K562 (cell line): ENCODE measurements at regions not wholly inside any gene's neighbourhood (a gene's known extent, or its start where the extent isn't known, plus 50 kb on each side); places are given as distances from the start of the nearest gene placed in this dataset.
A peak's percentile ranks its signal among the peaks of the same experiment; 100 is the strongest.

ENCODE experiments used
- BRD9 ChIP-seq: fragments of 450-650 bp; IDR thresholded peaks from 2 replicates; pipeline ENCODE4 v1.6.1; 2018; ENCODE audit warnings: low read depth; ENCODE audit not compliant: partially characterized antibody
- CAMTA2 ChIP-seq: fragments of 250-450 bp; sonication (Bioruptor Pico); conservative IDR thresholded peaks from 2 replicates; pipeline ENCODE4 v1.5.1; 2022
- CBX2 ChIP-seq: fragments of 200-600 bp; sonication (generic); IDR thresholded peaks from one replicate; pipeline ENCODE4 v1.6.1; 2012; ENCODE audit warnings: mild to moderate bottlenecking, low read length, inconsistent platforms; ENCODE audit not compliant: insufficient read depth, poor library complexity, severe bottlenecking
- DACH1 ChIP-seq: fragments of 450-650 bp; IDR thresholded peaks from 2 replicates; pipeline ENCODE4 v1.6.1; 2018; ENCODE audit not compliant: partially characterized antibody
- GABPA ChIP-seq: fragments of 200-800 bp; sonication (Bioruptor generic); conservative IDR thresholded peaks from 2 replicates; pipeline ENCODE4 v1.6.1; 2016; ENCODE audit warnings: low read depth, missing genetic modification characterization, missing compliant biosample characterization
- GATAD2A ChIP-seq: fragments of 450-650 bp; IDR thresholded peaks from 2 replicates; pipeline ENCODE4 v1.6.1; 2017
- IRF2 ChIP-seq: sonication (generic); formaldehyde crosslinking; IDR thresholded peaks from 2 replicates; pipeline ENCODE4 v1.8.1; 2022; ENCODE audit warnings: mild to moderate bottlenecking, missing genetic modification reagents
- KLF13 ChIP-seq: fragments of 450-650 bp; IDR thresholded peaks from 2 replicates; pipeline ENCODE4 v1.6.1; 2016; ENCODE audit warnings: missing genetic modification characterization, low read depth, mild to moderate bottlenecking, missing compliant biosample characterization, moderate library complexity, borderline replicate concordance
- NR2C2 ChIP-seq, 2 experiments: fragments of 200-800 bp in 1 of 2; sonication (Bioruptor generic) in 1 of 2; sonication (generic) in 1 of 2; formaldehyde crosslinking in 1 of 2; IDR thresholded peaks; 2 replicates each; pipeline versions ENCODE4 v1.6.1 to v1.8.0; 2016 to 2022; ENCODE audit warnings: mild to moderate bottlenecking in 1 of 2, missing compliant biosample characterization in 1 of 2, missing genetic modification characterization in 1 of 2, missing genetic modification reagents in 1 of 2
- PHF21A ChIP-seq: fragments of 450-650 bp; IDR thresholded peaks from 2 replicates; pipeline ENCODE4 v1.6.1; 2017; ENCODE audit warnings: low read depth, borderline replicate concordance
- PHTF2 ChIP-seq: fragments of 250-450 bp; sonication (Bioruptor Pico); IDR thresholded peaks from 2 replicates; pipeline ENCODE4 v1.5.0; 2021; ENCODE audit warnings: mild to moderate bottlenecking
- RBM15 ChIP-seq: fragments of 200-400 bp; formaldehyde crosslinking; IDR thresholded peaks from 2 replicates; pipeline ENCODE4 v1.6.1; 2018; ENCODE audit warnings: mild to moderate bottlenecking, low read length, moderate library complexity; ENCODE audit not compliant: insufficient read depth
- TAF1 ChIP-seq: IDR thresholded peaks from 2 replicates; pipeline ENCODE4 v1.6.1; 2011; ENCODE audit warnings: mild to moderate bottlenecking, low read length, moderate library complexity; ENCODE audit not compliant: insufficient read depth, control insufficient read depth, severe bottlenecking; ENCODE audit errors: extremely low read depth
- ZNF23 ChIP-seq: fragments of 250-450 bp; sonication (Bioruptor Pico); IDR thresholded peaks from 2 replicates; pipeline ENCODE4 v1.4.0; 2020; ENCODE audit warnings: mild to moderate bottlenecking
- ZNF717 ChIP-seq: fragments of 250-450 bp; sonication (Bioruptor Pico); IDR thresholded peaks from 2 replicates; pipeline ENCODE4 v1.5.0; 2021
- TF ChIP-seq, protein P1 (sequence below): fragments of 450-650 bp; IDR thresholded peaks from 2 replicates; pipeline ENCODE4 v1.6.1; 2016; ENCODE audit warnings: low read depth, mild to moderate bottlenecking, moderate library complexity
- TF ChIP-seq, protein P2 (sequence below): fragments of 250-450 bp; sonication (Bioruptor Pico); IDR thresholded peaks from 2 replicates; pipeline ENCODE4 v1.4.0; 2020; ENCODE audit warnings: mild to moderate bottlenecking, moderate library complexity
- TF ChIP-seq, protein P3 (sequence below): fragments of 250-450 bp; sonication (Bioruptor Pico); IDR thresholded peaks from 2 replicates; pipeline ENCODE4 v1.5.0; 2021
- TF ChIP-seq, protein P4 (sequence below): fragments of 250-450 bp; sonication (Bioruptor Pico); IDR thresholded peaks from 2 replicates; pipeline ENCODE4 v1.4.0; 2020
- TF ChIP-seq, protein P5 (sequence below): sonication (generic); formaldehyde crosslinking; IDR thresholded peaks from 2 replicates; pipeline ENCODE4 v1.8.1; 2023; ENCODE audit warnings: mild to moderate bottlenecking, missing genetic modification reagents, moderate library complexity

DNA sequence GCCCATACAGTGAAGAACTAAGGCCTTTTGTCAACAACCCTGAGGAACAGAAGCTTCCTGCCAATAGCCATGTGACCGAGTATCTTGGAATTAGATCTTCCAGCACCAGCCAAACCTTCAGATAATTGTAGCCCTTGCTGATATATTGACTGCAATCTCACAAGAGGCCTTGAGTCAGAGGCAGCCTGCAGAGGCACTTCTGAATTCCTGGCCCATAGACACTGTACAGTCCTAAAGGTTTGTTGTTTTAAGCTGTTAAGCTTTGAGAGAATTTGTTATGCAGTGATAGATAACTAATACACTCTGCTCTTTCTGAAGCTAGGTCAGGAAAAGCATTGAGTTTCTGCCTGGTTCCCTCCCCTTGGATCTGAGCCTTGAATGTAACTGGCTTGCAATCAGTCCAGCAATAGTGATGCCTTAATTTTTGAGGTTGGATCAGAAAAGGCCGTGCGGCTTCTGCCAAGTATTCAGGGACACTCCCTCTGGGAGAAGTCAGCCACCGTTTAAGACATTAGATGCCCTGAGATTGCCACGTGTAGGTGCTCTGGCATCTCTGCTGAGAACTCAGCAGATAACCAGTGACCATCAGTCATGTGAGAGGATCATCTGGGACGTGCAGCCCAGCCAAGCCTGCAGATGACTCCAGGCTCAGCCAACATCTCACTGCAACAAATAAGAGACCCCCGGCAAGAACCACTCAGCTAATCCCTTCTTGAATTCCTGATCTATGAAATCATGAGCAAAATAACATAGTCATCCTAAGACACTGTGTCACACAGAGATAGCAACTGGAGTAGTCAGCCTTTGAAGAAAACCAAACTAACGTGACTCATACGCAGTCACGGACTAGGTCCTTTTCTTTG lies 126.8 kb upstream of the STC2 start (continued):
- TF ChIP-seq, protein P1, sequence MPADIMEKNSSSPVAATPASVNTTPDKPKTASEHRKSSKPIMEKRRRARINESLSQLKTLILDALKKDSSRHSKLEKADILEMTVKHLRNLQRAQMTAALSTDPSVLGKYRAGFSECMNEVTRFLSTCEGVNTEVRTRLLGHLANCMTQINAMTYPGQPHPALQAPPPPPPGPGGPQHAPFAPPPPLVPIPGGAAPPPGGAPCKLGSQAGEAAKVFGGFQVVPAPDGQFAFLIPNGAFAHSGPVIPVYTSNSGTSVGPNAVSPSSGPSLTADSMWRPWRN = peak; percentile 38; the same call in 1 of the 2 replicates
- TF ChIP-seq BRD9 (peak; percentile 23), GATAD2A (no peak), IRF2 (no peak), PHF21A (no peak), ZNF23 (CRISPR knock-in tag) (no peak), KLF13 (no peak), ZNF717 (no peak), RBM15 (no peak), TAF1 (peak; percentile 19), CAMTA2 (CRISPR knock-in tag) (no peak), GABPA (no peak), PHTF2 (no peak), NR2C2 (CRISPR knock-in tag; IDR thresholded peaks at IDR 0.05) (no peak), NR2C2 (tag; IDR thresholded peaks at IDR 0.05) (no peak), CBX2 (no peak), DACH1 (peak; percentile 80)
- TF ChIP-seq, protein P2, sequence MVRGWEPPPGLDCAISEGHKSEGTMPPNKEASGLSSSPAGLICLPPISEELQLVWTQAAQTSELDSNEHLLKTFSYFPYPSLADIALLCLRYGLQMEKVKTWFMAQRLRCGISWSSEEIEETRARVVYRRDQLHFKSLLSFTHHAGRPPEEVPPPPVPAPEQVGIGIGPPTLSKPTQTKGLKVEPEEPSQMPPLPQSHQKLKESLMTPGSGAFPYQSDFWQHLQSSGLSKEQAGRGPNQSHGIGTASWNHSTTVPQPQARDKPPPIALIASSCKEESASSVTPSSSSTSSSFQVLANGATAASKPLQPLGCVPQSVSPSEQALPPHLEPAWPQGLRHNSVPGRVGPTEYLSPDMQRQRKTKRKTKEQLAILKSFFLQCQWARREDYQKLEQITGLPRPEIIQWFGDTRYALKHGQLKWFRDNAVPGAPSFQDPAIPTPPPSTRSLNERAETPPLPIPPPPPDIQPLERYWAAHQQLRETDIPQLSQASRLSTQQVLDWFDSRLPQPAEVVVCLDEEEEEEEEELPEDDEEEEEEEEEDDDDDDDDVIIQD = no peak
- TF ChIP-seq, protein P3, sequence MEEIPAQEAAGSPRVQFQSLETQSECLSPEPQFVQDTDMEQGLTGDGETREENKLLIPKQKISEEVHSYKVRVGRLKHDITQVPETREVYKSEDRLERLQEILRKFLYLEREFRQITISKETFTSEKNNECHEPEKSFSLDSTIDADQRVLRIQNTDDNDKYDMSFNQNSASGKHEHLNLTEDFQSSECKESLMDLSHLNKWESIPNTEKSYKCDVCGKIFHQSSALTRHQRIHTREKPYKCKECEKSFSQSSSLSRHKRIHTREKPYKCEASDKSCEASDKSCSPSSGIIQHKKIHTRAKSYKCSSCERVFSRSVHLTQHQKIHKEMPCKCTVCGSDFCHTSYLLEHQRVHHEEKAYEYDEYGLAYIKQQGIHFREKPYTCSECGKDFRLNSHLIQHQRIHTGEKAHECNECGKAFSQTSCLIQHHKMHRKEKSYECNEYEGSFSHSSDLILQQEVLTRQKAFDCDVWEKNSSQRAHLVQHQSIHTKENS = no peak
- TF ChIP-seq, protein P4, sequence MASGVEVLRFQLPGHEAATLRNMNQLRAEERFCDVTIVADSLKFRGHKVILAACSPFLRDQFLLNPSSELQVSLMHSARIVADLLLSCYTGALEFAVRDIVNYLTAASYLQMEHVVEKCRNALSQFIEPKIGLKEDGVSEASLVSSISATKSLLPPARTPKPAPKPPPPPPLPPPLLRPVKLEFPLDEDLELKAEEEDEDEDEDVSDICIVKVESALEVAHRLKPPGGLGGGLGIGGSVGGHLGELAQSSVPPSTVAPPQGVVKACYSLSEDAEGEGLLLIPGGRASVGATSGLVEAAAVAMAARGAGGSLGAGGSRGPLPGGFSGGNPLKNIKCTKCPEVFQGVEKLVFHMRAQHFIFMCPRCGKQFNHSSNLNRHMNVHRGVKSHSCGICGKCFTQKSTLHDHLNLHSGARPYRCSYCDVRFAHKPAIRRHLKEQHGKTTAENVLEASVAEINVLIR (CRISPR knock-in tag) = no peak
- TF ChIP-seq, protein P5, sequence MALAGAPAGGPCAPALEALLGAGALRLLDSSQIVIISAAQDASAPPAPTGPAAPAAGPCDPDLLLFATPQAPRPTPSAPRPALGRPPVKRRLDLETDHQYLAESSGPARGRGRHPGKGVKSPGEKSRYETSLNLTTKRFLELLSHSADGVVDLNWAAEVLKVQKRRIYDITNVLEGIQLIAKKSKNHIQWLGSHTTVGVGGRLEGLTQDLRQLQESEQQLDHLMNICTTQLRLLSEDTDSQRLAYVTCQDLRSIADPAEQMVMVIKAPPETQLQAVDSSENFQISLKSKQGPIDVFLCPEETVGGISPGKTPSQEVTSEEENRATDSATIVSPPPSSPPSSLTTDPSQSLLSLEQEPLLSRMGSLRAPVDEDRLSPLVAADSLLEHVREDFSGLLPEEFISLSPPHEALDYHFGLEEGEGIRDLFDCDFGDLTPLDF = no peak
